ENCODE measurements at regions not wholly inside any gene's neighbourhood (a gene's known extent, or its start where the extent isn't known, plus 50 kb on each side); places are given as distances from the start of the nearest gene placed in this dataset.

GRCh38 chr20:54353292-54353691 is 122.1 kb upstream of the DOK5 start:
- in situ Hi-C loops (cut with HindIII; ENCODE audit: low pct_unique_long_range_greater_than_20kb, low sequenced_read_pairs): no loop called here
- BruUV-seq (replicated peaks): no TSS peak

GRCh38 chr20:54355631-54356280 is 119.6 kb upstream of the DOK5 start:
- DNase-seq (ENCODE audit: low read depth, low spot score) (no peak), ATAC-seq (no peak)
- TF ChIP-seq CTCF (IDR thresholded peaks at IDR 0.05) (no peak), TCF7L2 (IDR thresholded peaks at IDR 0.05; ENCODE audit: low read depth, low read length) (no peak)
- ChIA-PET CTCF (no interaction called here), POLR2A (no interaction called here)
- in situ Hi-C loops (cut with HindIII; ENCODE audit: low pct_unique_long_range_greater_than_20kb, low sequenced_read_pairs): no loop called here
- no peaks in the 10 kb centered on the region for H3K9me3 ChIP-seq (ENCODE audit: control insufficient read depth, insufficient read depth, low read depth, low read length)
- H3K4me1 ChIP-seq (ENCODE audit: control insufficient read depth, insufficient read depth, low read length): no peaks in the 10 kb centered on the region
- H3K4me3 ChIP-seq (ENCODE audit: low read depth in 2 of 2, low read length in 2 of 2): no peak overlapping the region
- BruUV-seq (replicated peaks): no TSS peak
- H3K36me3 ChIP-seq (ENCODE audit: control insufficient read depth, insufficient read depth, low read length): no peaks in the 10 kb centered on the region
- no peak overlapping the region for H3K27ac ChIP-seq (ENCODE audit: low read length)
- no peaks in the 10 kb centered on the region for H3K27me3 ChIP-seq (ENCODE audit: control insufficient read depth, insufficient read depth, low read length)
- intact Hi-C loops (cut with micrococcal nuclease; ENCODE audit: unreplicated experiment): no loop called here

More at GRCh38 chr20:54353292-54353691, 122.1 kb upstream of the DOK5 start:
- POLR2A ChIA-PET: no interaction called here
- Histone ChIP-seq H3K36me3 (ENCODE audit: control insufficient read depth, insufficient read depth, low read length) (no peaks in the 10 kb centered on the region), H3K4me3 (ENCODE audit: low read depth in 2 of 2, low read length in 2 of 2) (no peak overlapping the region), H3K9me3 (ENCODE audit: control insufficient read depth, insufficient read depth, low read depth, low read length) (no peaks in the 10 kb centered on the region), H3K27ac (ENCODE audit: low read length) (no peak overlapping the region), H3K27me3 (ENCODE audit: control insufficient read depth, insufficient read depth, low read length) (no peaks in the 10 kb centered on the region), H3K4me1 (ENCODE audit: control insufficient read depth, insufficient read depth, low read length) (no peaks in the 10 kb centered on the region)
- DNase-seq (ENCODE audit: low read depth, low spot score): no peak
- intact Hi-C loops (cut with micrococcal nuclease; ENCODE audit: unreplicated experiment): no loop called here
- CTCF ChIA-PET: no interaction called here
- TF ChIP-seq POLR2AphosphoS5 (IDR thresholded peaks at IDR 0.05; ENCODE audit: low read depth, low read length): no peak
- TF ChIP-seq CTCF (IDR thresholded peaks at IDR 0.05): no peak
- no peak for ATAC-seq

- no peak for DNase-seq (ENCODE audit: low read depth, low spot score)
- BruUV-seq (replicated peaks): no TSS peak
- in situ Hi-C loops (cut with HindIII; ENCODE audit: low pct_unique_long_range_greater_than_20kb, low sequenced_read_pairs) (no loop called here), intact Hi-C loops (cut with micrococcal nuclease; ENCODE audit: unreplicated experiment) (no loop called here)
- no peak for ATAC-seq
- Histone ChIP-seq H3K36me3 (ENCODE audit: control insufficient read depth, insufficient read depth, low read length) (no peaks in the 10 kb centered on the region), H3K4me1 (ENCODE audit: control insufficient read depth, insufficient read depth, low read length) (no peaks in the 10 kb centered on the region), H3K27me3 (ENCODE audit: control insufficient read depth, insufficient read depth, low read length) (no peaks in the 10 kb centered on the region), H3K9me3 (ENCODE audit: control insufficient read depth, insufficient read depth, low read depth, low read length) (no peaks in the 10 kb centered on the region), H3K27ac (ENCODE audit: low read length) (no peak overlapping the region), H3K4me3 (ENCODE audit: low read depth in 2 of 2, low read length in 2 of 2) (no peak overlapping the region)
- CTCF ChIA-PET: no interaction called here
- POLR2A ChIA-PET: no interaction called here
- TF ChIP-seq POLR2AphosphoS5 (IDR thresholded peaks at IDR 0.05; ENCODE audit: low read depth, low read length) (no peak), SIN3A (IDR thresholded peaks at IDR 0.05; ENCODE audit: borderline replicate concordance, insufficient read depth, low read depth, low read length) (no peak), TCF7L2 (IDR thresholded peaks at IDR 0.05; ENCODE audit: low read depth, low read length) (no peak), CTCF (IDR thresholded peaks at IDR 0.05) (no peak), REST (IDR thresholded peaks at IDR 0.05; ENCODE audit: insufficient read depth in 1 of 2, low read depth in 2 of 2, low read length in 1 of 2) (no peak)
Observed at GRCh38 chr20:54356801-54357200, 118.6 kb upstream of the DOK5 start.
